Caco-2 (cell line): ENCODE measurements at regions not wholly inside any gene's neighbourhood (a gene's known extent, or its start where the extent isn't known, plus 50 kb on each side); places are given as distances from the start of the nearest gene placed in this dataset.

ENCODE experiments used
- BruUV-seq: library from RNA; stranded (reverse); fragments of 400-500 nt; replicated peaks from 2 replicates; lab custom pipeline; 2021; lab: Mats Ljungman, UMichigan
- CTCF ChIA-PET: fragments of 300-600 bp; sonication (Branson Sonifier 250); formaldehyde crosslinking; loops from one replicate; lab custom pipeline; 2022; ENCODE audit warnings: antibody characterized with exemption; lab: Charles Lee
- POLR2A ChIA-PET: fragments of 300-600 bp; sonication (Branson Sonifier 250); formaldehyde crosslinking; loops from one replicate; lab custom pipeline; 2022; ENCODE audit warnings: antibody characterized with exemption; lab: Charles Lee
- DNase-seq, 2 experiments: peaks; one replicate each; pipeline versions ENCODE4 v3.0.0 to v3.0.0-alpha.2; 2020 to 2022
- H3K27me3 ChIP-seq: replicated peaks from 2 replicates; pipeline ENCODE4 v1.6.0; 2011; ENCODE audit warnings: low read length; ENCODE audit not compliant: control insufficient read depth, insufficient read depth
- H3K36me3 ChIP-seq: 2 replicates; pipeline ENCODE4 v1.5.1; 2011; ENCODE audit warnings: low read length; ENCODE audit not compliant: control insufficient read depth, insufficient read depth
- H3K4me1 ChIP-seq: fragments of 250-450 bp; sonication (Bioruptor Pico); 2 replicates; pipeline ENCODE4 v1.5.1; 2020; ENCODE audit warnings: mild to moderate bottlenecking
- H3K4me3 ChIP-seq: 2 replicates; pipeline ENCODE4 v1.5.1; 2011; ENCODE audit warnings: low read depth, mild to moderate bottlenecking, control low read depth, low read length
- H3K9me3 ChIP-seq: fragments of 250-450 bp; sonication (Bioruptor Pico); 2 replicates; pipeline ENCODE4 v1.5.1; 2020; ENCODE audit warnings: mild to moderate bottlenecking, moderate library complexity
- H3K27ac Mint-ChIP-seq: one replicate; pipeline ENCODE4 v1.8.0; 2022; ENCODE audit warnings: mixed read lengths; ENCODE audit not compliant: unreplicated experiment
- H3K27me3 Mint-ChIP-seq: one replicate; pipeline ENCODE4 v1.8.0; 2022; ENCODE audit warnings: mixed read lengths; ENCODE audit not compliant: insufficient read depth, unreplicated experiment
- H3K36me3 Mint-ChIP-seq: one replicate; pipeline ENCODE4 v1.8.0; 2022; ENCODE audit warnings: mild to moderate bottlenecking, mixed read lengths; ENCODE audit not compliant: insufficient read depth, unreplicated experiment
- H3K4me1 Mint-ChIP-seq: one replicate; pipeline ENCODE4 v1.8.0; 2022; ENCODE audit warnings: low read depth, mixed read lengths; ENCODE audit not compliant: unreplicated experiment
- H3K4me3 Mint-ChIP-seq: one replicate; pipeline ENCODE4 v1.8.0; 2022; ENCODE audit warnings: mild to moderate bottlenecking, moderate library complexity, mixed read lengths; ENCODE audit not compliant: unreplicated experiment
- H3K9me3 Mint-ChIP-seq: one replicate; pipeline ENCODE4 v1.8.0; 2022; ENCODE audit warnings: mixed read lengths; ENCODE audit not compliant: unreplicated experiment
- CTCF ChIP-seq, 2 experiments: fragments of 200-600 bp in 1 of 2; IDR thresholded peaks; 1 replicate in 1 of 2; 2 replicates in 1 of 2; pipeline versions ENCODE4 v1.5.1 to v1.8.0; 2011 to 2022; ENCODE audit warnings: antibody characterized with exemption in 1 of 2, control low read depth in 1 of 2, inconsistent platforms in 1 of 2, low read depth in 1 of 2, low read length in 1 of 2, mild to moderate bottlenecking in 1 of 2, moderate library complexity in 1 of 2; ENCODE audit not compliant: insufficient read depth in 1 of 2, severe bottlenecking in 1 of 2, unreplicated experiment in 1 of 2
- intact Hi-C: fragments of 100-400 bp; cut with micrococcal nuclease; formaldehyde crosslinking; loops from one replicate; pipeline ENCODE4 v1.10.0; 2022; ENCODE audit not compliant: unreplicated experiment

GRCh38 chr2:9102861-9103662 lies 99.6 kb upstream of the MBOAT2 start:
- Histone ChIP-seq H3K36me3 (no peaks in the 10 kb centered on the region), H3K4me3 (no peak overlapping the region), H3K9me3 (no peaks in the 10 kb centered on the region), H3K4me1 (peaks cover 34% of the 10 kb centered on the region), H3K27me3 (no peaks in the 10 kb centered on the region)
- peak in 1 of 2 experiments; percentile 23 for TF ChIP-seq CTCF (IDR thresholded peaks at IDR 0.05; ENCODE audit: insufficient read depth in 1 of 2, low read depth in 1 of 2, low read length in 1 of 2, severe bottlenecking in 1 of 2, unreplicated experiment in 1 of 2)
- Mint-ChIP-seq H3K27ac (peak overlapping the region; percentile 69), H3K9me3 (no peaks in the 10 kb centered on the region), H3K27me3 (no peaks in the 10 kb centered on the region), H3K4me3 (peak overlapping the region; percentile 61), H3K4me1 (peaks cover 34% of the 10 kb centered on the region), H3K36me3 (peaks cover 5% of the 10 kb centered on the region)
- no TSS peak for BruUV-seq
- CTCF ChIA-PET, result no interaction called here
- intact Hi-C loops, result loop anchor here (1.0 to 2.0 kb wide), 2 partner anchors 78 to 98 kb away; no protein-coding TSS in a partner anchor
- peak; percentile 63 to 84 for DNase-seq
- POLR2A ChIA-PET, result interaction anchor here (1.5 kb wide), 1 partner anchor 99 kb away, joined by 6 read pairs; no protein-coding TSS in a partner anchor

- Histone ChIP-seq H3K4me1 (peaks cover 25% of the 10 kb centered on the region), H3K4me3 (no peak overlapping the region), H3K9me3 (no peaks in the 10 kb centered on the region), H3K27me3 (no peaks in the 10 kb centered on the region), H3K36me3 (no peaks in the 10 kb centered on the region)
- no TSS peak for BruUV-seq
- no peaks in the 10 kb centered on the region for H3K27me3 Mint-ChIP-seq
- POLR2A ChIA-PET, result interaction anchor here (1.5 kb wide), 1 partner anchor 97 kb away, joined by 6 read pairs; no protein-coding TSS in a partner anchor
- no peak overlapping the region for H3K27ac Mint-ChIP-seq
- no peak overlapping the region for H3K4me3 Mint-ChIP-seq
- intact Hi-C loops, result loop anchor here (2.0 kb wide), 1 partner anchor 97 kb away; no protein-coding TSS in a partner anchor
- peaks cover 5% of the 10 kb centered on the region for H3K36me3 Mint-ChIP-seq
- peaks cover 28% of the 10 kb centered on the region for H3K4me1 Mint-ChIP-seq
- CTCF ChIA-PET, result no interaction called here
- TF ChIP-seq CTCF (IDR thresholded peaks at IDR 0.05; ENCODE audit: insufficient read depth in 1 of 2, low read depth in 1 of 2, low read length in 1 of 2, severe bottlenecking in 1 of 2, unreplicated experiment in 1 of 2), result no peak
- DNase-seq, result peak in 1 of 2 experiments; percentile 7
- H3K9me3 Mint-ChIP-seq, result no peaks in the 10 kb centered on the region
These were observed 98.4 kb upstream of the MBOAT2 start for GRCh38 chr2:9101763-9102425.

- Mint-ChIP-seq H3K27me3 (no peaks in the 10 kb centered on the region), H3K4me1 (peaks cover 19% of the 10 kb centered on the region), H3K4me3 (no peak overlapping the region), H3K9me3 (no peaks in the 10 kb centered on the region), H3K27ac (no peak overlapping the region), H3K36me3 (peaks cover 10% of the 10 kb centered on the region)
- BruUV-seq, result no TSS peak
- no peak for TF ChIP-seq CTCF (IDR thresholded peaks at IDR 0.05; ENCODE audit: insufficient read depth in 1 of 2, low read depth in 1 of 2, low read length in 1 of 2, severe bottlenecking in 1 of 2, unreplicated experiment in 1 of 2)
- POLR2A ChIA-PET, result no interaction called here
- intact Hi-C loops, result no loop called here
- no peaks in the 10 kb centered on the region for H3K27me3 ChIP-seq
- no peak for DNase-seq
- CTCF ChIA-PET, result no interaction called here
- no peak overlapping the region for H3K4me3 ChIP-seq
- peaks cover 25% of the 10 kb centered on the region for H3K4me1 ChIP-seq
- H3K9me3 ChIP-seq, result no peaks in the 10 kb centered on the region
- no peaks in the 10 kb centered on the region for H3K36me3 ChIP-seq
These were observed 96.8 kb upstream of the MBOAT2 start for GRCh38 chr2:9100080-9100876.
